GM19025 (cell line): ENCODE measurements at regions not wholly inside any gene's neighbourhood (a gene's known extent, or its start where the extent isn't known, plus 50 kb on each side); places are given as distances from the start of the nearest gene placed in this dataset.
"Not testable (repeated sequence)": the region's sequence is repeated elsewhere in the genome, so short reads cannot be mapped to it uniquely, and the experiment has no call there.

Experiments
- ATAC-seq: cut with Tn5 transposase; IDR thresholded peaks from one replicate; pipeline ENCODE4 v1.9.1; 2021; ENCODE audit warnings: mild to moderate bottlenecking, low read depth, moderate library complexity; ENCODE audit not compliant: unreplicated experiment

DNA sequence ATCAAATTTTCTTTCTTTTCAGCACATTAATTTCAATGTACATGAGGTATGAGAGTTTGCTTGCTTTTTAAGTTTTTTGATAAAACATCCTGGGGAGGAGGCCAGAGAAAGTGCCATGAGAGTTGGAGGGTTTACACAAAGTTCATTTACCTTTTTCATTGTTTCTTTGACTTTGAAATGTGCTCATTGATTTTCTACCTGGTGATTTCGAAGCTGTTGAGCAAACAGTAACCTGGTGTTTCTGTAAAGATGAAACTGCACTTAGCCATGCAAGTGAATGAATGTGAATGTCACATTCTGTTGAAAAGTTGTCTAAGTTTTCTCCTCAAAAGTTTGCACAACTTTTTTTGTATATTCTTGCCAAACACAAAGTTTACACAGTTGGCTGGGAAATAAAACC is 797.0 kb downstream of the METTL4 start:
- no peak for ATAC-seq

GRCh38 chr18:1777843-1778242 is 793.5 kb downstream of the METTL4 start:
- ATAC-seq = no peak

DNA sequence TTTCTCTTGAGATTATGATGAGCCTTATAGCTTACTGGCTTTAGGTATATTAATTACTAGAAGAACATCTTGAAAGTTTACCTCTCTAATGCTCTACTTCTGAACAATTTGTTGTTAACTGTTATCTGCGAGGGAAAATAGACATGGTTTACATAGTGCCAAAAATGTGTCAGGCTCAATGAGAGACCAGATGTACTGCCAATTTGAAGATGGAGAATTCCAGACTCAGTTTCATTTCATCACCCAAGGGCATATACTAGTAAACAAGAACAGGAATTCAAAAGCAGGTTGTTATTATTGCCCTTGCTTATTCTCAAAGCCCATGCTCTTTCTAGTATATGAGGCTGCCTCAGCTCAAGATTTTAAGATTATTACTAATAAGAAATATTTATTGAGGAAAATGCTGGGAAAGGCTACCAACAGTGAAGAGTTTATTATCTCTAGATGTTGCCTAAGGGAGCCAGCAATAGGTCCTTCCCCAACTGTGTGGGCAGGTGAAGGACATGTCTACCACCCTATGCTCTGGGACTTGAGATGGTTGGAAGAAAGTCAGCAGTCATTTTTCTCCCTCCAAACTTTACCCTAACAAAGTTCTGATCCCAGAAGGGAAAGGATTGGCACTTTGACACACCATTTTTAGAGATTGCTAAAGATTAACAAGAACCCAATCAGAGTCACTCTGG is 792.7 kb downstream of the METTL4 start:
- ATAC-seq = no peak

GRCh38 chr18:1779587-1779986 is 791.7 kb downstream of the METTL4 start:
- no peak for ATAC-seq

DNA sequence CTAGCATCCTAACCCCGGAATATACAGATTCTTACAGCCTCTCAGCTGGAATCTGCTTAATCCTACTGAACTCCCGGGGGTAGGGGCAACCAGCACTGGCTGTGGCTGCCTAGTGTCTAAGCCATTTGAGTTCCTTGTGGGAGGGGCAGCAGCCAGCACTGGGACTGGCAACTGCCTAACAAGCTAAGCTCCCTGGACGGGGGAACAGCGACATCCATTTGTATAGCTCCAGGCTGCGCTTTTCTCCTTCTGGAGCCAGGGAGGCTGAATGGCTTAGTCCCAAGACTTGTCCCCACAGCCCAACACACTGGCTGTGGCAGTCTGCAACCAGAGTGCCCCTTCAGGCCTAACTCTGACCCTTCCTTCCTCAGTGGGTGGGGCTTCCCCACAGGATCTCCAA is 787.2 kb downstream of the METTL4 start:
- ATAC-seq = no peak

- not testable (repeated sequence) for ATAC-seq
Measured at GRCh38 chr18:1785980-1786379, 785.3 kb downstream of the METTL4 start.

DNA sequence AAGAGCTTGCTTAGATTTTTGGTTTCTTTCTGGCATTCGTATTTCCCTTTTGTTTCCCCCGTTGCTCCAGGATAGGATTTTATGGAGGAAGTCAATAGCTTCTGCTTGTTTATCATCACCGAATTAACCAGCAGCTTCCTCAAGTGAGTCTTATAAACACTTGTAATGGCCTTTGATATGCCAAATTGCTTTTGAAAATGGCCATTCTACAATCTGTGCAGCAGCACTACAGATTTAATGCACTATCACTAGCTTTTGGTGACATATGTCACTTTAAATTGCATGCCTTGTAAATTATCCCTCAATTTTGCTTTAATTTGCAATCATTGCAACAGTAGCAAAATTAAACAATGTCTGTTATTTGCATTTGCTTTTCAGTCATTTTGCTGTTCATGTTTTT is 774.7 kb downstream of the METTL4 start:
- ATAC-seq = no peak

- ATAC-seq = no peak
Measured at GRCh38 chr18:1797235-1797634, 774.1 kb downstream of the METTL4 start.

GRCh38 chr18:1805521-1805920 is 765.8 kb downstream of the METTL4 start:
- ATAC-seq = no peak

- no peak for ATAC-seq
Measured at GRCh38 chr18:1806884-1807615, 764.3 kb downstream of the METTL4 start.

DNA sequence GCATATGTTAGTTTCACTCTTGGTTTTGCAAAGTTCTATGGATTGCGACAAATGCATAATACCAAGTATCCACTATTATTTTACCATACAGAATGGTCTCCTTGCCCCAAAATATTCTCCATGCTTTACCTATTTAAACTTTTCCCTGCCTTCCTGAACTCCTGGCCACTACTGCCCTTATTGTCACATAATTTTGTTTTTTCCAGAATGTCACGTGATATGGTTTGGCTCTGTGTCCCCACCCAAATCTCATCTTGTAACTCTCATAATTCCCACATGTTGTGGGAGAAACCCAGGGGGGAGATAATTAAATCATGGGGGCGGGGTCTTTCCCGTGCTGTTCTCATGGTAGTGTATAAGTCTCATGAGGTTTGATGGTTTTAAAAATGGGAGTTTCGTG is 760.0 kb downstream of the METTL4 start:
- no peak for ATAC-seq

DNA sequence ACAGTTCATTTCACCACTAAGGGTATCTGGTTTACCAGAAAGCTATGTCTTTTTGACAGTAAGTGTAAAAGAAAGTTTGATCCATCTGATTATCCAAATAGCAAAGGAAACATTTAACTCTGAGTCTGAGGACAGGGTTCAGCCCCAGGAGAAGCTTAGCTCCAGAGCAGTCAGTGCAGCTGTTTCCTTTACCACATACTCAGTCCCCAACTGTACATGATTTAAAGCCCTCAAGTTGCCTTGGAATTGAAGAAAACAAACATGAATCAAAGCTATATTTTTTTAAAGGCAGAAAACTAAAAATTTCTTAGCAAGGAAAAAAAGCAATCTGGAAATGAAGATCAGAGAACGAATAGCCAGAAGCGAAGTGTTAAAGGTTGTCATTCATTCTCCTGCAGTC is 746.0 kb downstream of the METTL4 start:
- no peak for ATAC-seq

DNA sequence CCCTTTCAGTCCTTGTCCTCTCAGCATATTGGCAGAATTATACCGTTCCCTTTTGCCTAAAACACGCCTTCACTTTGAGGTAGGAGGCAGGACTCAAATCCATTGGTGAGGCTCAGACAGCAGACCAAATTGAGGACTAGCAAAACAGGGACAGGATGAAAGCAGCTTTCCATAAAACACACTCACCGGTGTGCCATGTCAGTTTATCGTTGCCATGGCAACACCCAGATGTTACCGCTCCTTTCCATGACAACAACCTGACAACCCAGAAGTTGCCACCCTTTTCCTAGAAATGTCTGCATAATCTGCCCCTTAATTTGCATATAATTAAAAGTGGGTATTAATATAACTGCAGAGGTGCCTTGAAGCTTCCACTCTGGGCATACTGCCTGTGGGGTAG is 730.4 kb downstream of the METTL4 start:
- ATAC-seq = no peak

- ATAC-seq = no peak
Measured at GRCh38 chr18:1846640-1847039, 724.7 kb downstream of the METTL4 start.

DNA sequence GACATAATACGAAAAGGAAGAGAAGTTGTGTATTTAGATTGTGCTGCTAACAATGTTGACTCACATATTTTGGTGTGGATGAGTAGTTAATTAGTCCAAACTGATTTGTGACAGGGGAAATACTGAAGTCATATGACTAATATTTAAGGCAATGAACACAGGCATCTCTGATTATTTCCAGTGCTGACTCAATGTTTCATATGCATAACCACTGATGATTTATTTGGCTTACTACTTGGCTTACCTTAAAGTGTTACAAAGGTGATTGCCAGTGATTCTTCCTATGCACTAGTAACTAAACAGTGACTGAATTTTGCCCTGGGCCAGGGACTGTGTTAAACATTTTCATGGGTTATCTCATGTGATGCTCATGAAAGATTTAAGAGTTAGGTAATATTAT is 722.6 kb downstream of the METTL4 start:
- no peak for ATAC-seq

DNA sequence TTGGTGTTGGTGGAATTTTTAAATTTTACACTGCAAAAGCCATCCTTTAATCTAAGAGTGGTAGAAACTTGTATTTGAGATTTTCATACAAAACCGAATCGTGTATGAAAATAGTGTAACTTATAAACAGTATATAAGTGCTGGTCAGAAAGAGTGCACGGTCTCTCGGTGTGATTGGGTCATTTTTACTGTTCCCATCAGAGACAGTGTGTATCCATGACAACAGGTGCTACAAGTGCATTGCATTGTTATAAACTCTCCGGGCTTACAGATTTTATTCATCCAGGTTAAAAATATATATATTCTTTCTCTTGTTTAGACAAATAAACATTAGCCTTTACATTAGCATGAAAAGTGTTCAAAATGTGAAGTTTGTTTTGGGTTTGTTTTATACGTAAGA is 721.9 kb downstream of the METTL4 start:
- no peak for ATAC-seq

DNA sequence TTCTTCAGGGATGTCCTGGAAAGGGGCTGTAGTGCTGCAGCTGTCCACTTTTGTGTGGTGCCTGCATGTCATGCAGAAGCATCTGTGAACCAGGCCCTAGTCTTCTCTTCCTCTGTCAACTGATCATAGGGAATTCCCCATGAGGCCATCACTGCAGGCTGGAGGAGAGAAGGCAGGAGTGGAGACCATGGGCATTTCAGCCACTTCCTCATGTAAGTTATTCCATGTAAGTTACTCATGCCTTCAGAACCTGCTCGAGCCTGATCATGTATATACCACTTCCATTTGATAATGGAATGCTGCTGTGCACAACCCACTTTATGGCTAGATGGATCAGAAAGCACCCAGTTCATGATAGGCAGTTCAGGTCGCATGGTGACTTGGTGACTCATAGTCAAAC is 714.0 kb downstream of the METTL4 start:
- not testable (repeated sequence) for ATAC-seq

GRCh38 chr18:1861473-1861872 is 709.8 kb downstream of the METTL4 start:
- ATAC-seq = no peak

- no peak for ATAC-seq
Measured at GRCh38 chr18:1865869-1866268, 705.4 kb downstream of the METTL4 start.

- ATAC-seq = no peak
Measured at GRCh38 chr18:1872274-1872673, 699.0 kb downstream of the METTL4 start.

- no peak for ATAC-seq
Measured at GRCh38 chr18:1875219-1875618, 696.1 kb downstream of the METTL4 start.

DNA sequence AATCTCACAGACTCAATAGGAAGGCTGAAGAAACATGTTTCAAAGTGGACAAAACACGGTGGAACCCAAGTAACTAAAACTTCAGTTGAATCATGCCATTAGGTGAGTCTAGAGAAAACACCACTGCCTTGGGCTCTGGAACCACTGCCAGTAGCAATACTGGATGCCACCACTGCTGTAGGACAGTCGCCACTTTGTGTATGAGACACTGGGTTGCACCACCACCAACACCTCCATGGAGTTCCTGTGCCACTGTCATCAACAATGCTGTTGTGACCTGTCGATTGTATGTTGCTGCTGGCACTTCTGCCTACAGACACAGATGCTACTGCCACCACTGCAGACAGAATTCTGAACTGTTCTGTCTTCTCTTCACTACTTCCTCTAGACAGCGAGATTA is 686.7 kb downstream of the METTL4 start:
- ATAC-seq = no peak
